ENCODE measurements at regions not wholly inside any gene's neighbourhood (a gene's known extent, or its start where the extent isn't known, plus 50 kb on each side); places are given as distances from the start of the nearest gene placed in this dataset.

GRCh38 chr12:67460388-67460787, 188.2 kb upstream of the DYRK2 start:
- Histone ChIP-seq H3K4me1 (peaks cover 0 to 10% (median 8%) of the 10 kb centered on the region in 3 donors), H3K36me3 (no peaks in the 10 kb centered on the region), H3K27me3 (no peaks in the 10 kb centered on the region), H3K9me3 (no peaks in the 10 kb centered on the region), H3K4me3 (no peak overlapping the region), H3K27ac (no peak overlapping the region)
- 75 to 80% methylated on average over 6 of the region's 6 CpGs for WGBS, 2 donors
- no peak for ATAC-seq
- FAIRE-seq, result no peak
- no peak for DNase-seq
- TF ChIP-seq CTCF (IDR thresholded peaks at IDR 0.05), result no peak
- intact Hi-C loops (cut with DNase I), result no loop called here

- intact Hi-C loops (cut with DNase I), result no loop called here
- H3K27ac ChIP-seq, result no peak overlapping the region
- DNase-seq, result no peak
- FAIRE-seq, result no peak
- no peak overlapping the region for H3K4me3 ChIP-seq
- ATAC-seq, result no peak
- 57 to 73% methylated on average over 2 of the region's 2 CpGs for WGBS, 2 donors
- no peaks in the 10 kb centered on the region for H3K9me3 ChIP-seq
- TF ChIP-seq CTCF (IDR thresholded peaks at IDR 0.05), result no peak
- no peaks in the 10 kb centered on the region for H3K4me1 ChIP-seq
- H3K36me3 ChIP-seq, result no peaks in the 10 kb centered on the region
- no peaks in the 10 kb centered on the region for H3K27me3 ChIP-seq
These were observed 179.8 kb upstream of the DYRK2 start for GRCh38 chr12:67468549-67469245.

GRCh38 chr12:67469666-67470065, 178.9 kb upstream of the DYRK2 start:
- ATAC-seq, result peak in 1 of 4 donors; percentile 18
- no peak for FAIRE-seq
- H3K4me3 ChIP-seq, result no peak overlapping the region
- no peak overlapping the region for H3K27ac ChIP-seq
- 88 to 95% methylated on average over 2 of the region's 2 CpGs for WGBS, 2 donors
- H3K27me3 ChIP-seq, result no peaks in the 10 kb centered on the region
- H3K9me3 ChIP-seq, result no peaks in the 10 kb centered on the region
- H3K36me3 ChIP-seq, result no peaks in the 10 kb centered on the region
- DNase-seq, result no peak
- intact Hi-C loops (cut with DNase I), result no loop called here
- H3K4me1 ChIP-seq, result no peaks in the 10 kb centered on the region
- TF ChIP-seq CTCF (IDR thresholded peaks at IDR 0.05), result no peak

- FAIRE-seq (no peak), ATAC-seq (no peak), DNase-seq (no peak)
- no peak for TF ChIP-seq CTCF (IDR thresholded peaks at IDR 0.05)
- Histone ChIP-seq H3K9me3 (no peaks in the 10 kb centered on the region), H3K4me3 (no peak overlapping the region), H3K36me3 (no peaks in the 10 kb centered on the region), H3K4me1 (no peaks in the 10 kb centered on the region), H3K27ac (no peak overlapping the region), H3K27me3 (no peaks in the 10 kb centered on the region)
- 72 to 86% methylated on average over 3 of the region's 3 CpGs for WGBS, 2 donors
- intact Hi-C loops (cut with DNase I), result no loop called here
These were observed 176.7 kb upstream of the DYRK2 start for GRCh38 chr12:67471810-67472209.

GRCh38 chr12:67472539-67472938, 176.0 kb upstream of the DYRK2 start:
- Histone ChIP-seq H3K36me3 (no peaks in the 10 kb centered on the region), H3K27me3 (no peaks in the 10 kb centered on the region), H3K9me3 (no peaks in the 10 kb centered on the region), H3K27ac (no peak overlapping the region), H3K4me3 (no peak overlapping the region), H3K4me1 (no peaks in the 10 kb centered on the region)
- intact Hi-C loops (cut with DNase I), result no loop called here
- TF ChIP-seq CTCF (IDR thresholded peaks at IDR 0.05), result no peak
- FAIRE-seq (no peak), DNase-seq (no peak), ATAC-seq (peak in 1 of 4 donors; percentile 45)
- 70 to 79% methylated on average over 1 of the region's 1 CpG for WGBS, 2 donors
